ENCODE measurements at regions not wholly inside any gene's neighbourhood (a gene's known extent, or its start where the extent isn't known, plus 50 kb on each side); places are given as distances from the start of the nearest gene placed in this dataset.
"Not testable (repeated sequence)": the region's sequence is repeated elsewhere in the genome, so short reads cannot be mapped to it uniquely, and the experiment has no call there.

GRCh38 chr15:30688684-30689083 is 62.8 kb downstream of the ARHGAP11B start:
- not testable (repeated sequence) for TF ChIP-seq CTCF (conservative IDR thresholded peaks at IDR 0.05); ZFX (IDR thresholded peaks at IDR 0.05)

Measured in C4-2B (cell line).